ENCODE measurements at regions not wholly inside any gene's neighbourhood (a gene's known extent, or its start where the extent isn't known, plus 50 kb on each side); places are given as distances from the start of the nearest gene placed in this dataset.

GRCh38 chr5:60210810-60211209, 317.3 kb upstream of the PDE4D start:
- TF ChIP-seq CTCF (IDR thresholded peaks at IDR 0.05) (no peak), EZH2 (IDR thresholded peaks at IDR 0.05; ENCODE audit: borderline replicate concordance, insufficient read depth, low read depth, low read length, poor library complexity, severe bottlenecking) (no peak)
